ENCODE measurements at regions not wholly inside any gene's neighbourhood (a gene's known extent, or its start where the extent isn't known, plus 50 kb on each side); places are given as distances from the start of the nearest gene placed in this dataset.

DNA sequence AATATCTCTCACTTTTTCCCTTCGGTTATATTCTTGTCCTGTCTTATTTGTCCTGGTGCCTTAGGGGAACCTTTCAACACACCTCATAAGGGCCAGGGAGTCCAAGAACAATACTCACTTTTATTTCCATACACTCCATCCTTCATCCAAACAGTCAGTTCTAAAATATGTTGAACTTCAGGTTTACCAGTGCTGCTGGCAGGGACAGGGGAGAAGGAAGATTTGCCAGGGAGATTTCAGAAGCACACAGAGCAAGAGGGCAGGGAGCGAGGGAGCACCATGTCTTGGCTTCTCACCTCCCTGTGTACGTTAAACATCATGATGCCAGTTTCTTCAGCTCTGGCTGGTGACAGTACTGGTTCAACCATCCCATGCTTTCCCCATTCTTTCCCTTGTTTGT, 631.1 kb upstream of the FAT1 start:
- Histone ChIP-seq H3K27me3 (replicated peaks in 2 of 5; ENCODE audit: control insufficient read depth in 4 of 5, insufficient read depth in 5 of 5, low read length in 4 of 5) (no peaks in the 10 kb centered on the region), H3K4me3 (ENCODE audit: control insufficient read depth in 1 of 7, extremely low read depth in 1 of 7, insufficient read depth in 4 of 7, low read depth in 2 of 7, low read length in 6 of 7) (no peak overlapping the region), H3K36me3 (ENCODE audit: control insufficient read depth in 4 of 4, insufficient read depth in 4 of 4, low read length in 3 of 4) (no peaks in the 10 kb centered on the region), H3K27ac (ENCODE audit: insufficient read depth in 1 of 2, low read depth in 1 of 2, low read length in 2 of 2, poor library complexity in 1 of 2, severe bottlenecking in 2 of 2) (no peak overlapping the region), H3K4me1 (ENCODE audit: control extremely low read depth in 1 of 4, control insufficient read depth in 4 of 4, insufficient read depth in 4 of 4, low read length in 3 of 4) (no peaks in the 10 kb centered on the region), H3K9me3 (ENCODE audit: control extremely low read depth in 1 of 5, control insufficient read depth in 4 of 5, insufficient read depth in 2 of 5, low read depth in 1 of 5, low read length in 4 of 5) (no peaks in the 10 kb centered on the region)
- ChIA-PET POLR2A (no interaction called here), CTCF (no interaction called here)
- 83% methylated on average over 3 of the region's 3 CpGs for WGBS (ENCODE audit: insufficient coverage)
- no peak for DNase-seq

DNA sequence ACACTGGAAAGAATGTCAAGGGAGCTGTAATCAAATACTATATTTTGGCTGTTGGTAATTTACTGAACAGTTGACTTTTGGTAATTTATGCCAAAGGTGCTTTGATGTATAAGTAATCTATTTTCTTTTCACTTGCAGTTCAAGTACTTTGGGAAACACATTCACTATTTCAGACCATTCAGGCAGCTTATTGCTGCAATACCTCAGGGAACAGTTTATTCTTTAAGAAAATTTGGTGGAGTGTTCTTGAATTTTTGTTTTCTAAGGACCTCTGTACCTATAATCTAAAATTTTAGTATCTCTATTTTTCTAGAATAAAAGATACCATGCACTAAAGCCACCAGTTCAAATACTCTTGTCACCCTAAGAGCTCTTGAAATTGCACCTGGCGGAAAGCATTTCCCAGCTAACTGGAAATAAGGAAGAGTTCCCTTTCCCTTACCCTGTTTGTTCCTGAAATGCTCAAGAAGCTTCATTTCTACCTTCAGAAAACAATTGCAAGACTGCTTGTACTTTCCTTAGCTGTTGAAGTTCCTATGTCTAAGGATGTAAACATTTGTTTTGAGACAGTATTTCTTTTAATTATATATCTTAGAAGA, 633.5 kb upstream of the FAT1 start:
- H3K4me1 ChIP-seq (ENCODE audit: control extremely low read depth in 1 of 4, control insufficient read depth in 4 of 4, insufficient read depth in 4 of 4, low read length in 3 of 4) = no peaks in the 10 kb centered on the region
- CTCF ChIA-PET = no interaction called here
- DNase-seq = no peak
- WGBS (ENCODE audit: insufficient coverage) = 100% methylated on average over 1 of the region's 1 CpG
- H3K27ac ChIP-seq (ENCODE audit: insufficient read depth in 1 of 2, low read depth in 1 of 2, low read length in 2 of 2, poor library complexity in 1 of 2, severe bottlenecking in 2 of 2) = no peak overlapping the region
- no peaks in the 10 kb centered on the region for H3K9me3 ChIP-seq (ENCODE audit: control extremely low read depth in 1 of 5, control insufficient read depth in 4 of 5, insufficient read depth in 2 of 5, low read depth in 1 of 5, low read length in 4 of 5)
- POLR2A ChIA-PET = no interaction called here
- no peak overlapping the region for H3K4me3 ChIP-seq (ENCODE audit: control insufficient read depth in 1 of 7, extremely low read depth in 1 of 7, insufficient read depth in 4 of 7, low read depth in 2 of 7, low read length in 6 of 7)
- no peaks in the 10 kb centered on the region for H3K27me3 ChIP-seq (replicated peaks in 2 of 5; ENCODE audit: control insufficient read depth in 4 of 5, insufficient read depth in 5 of 5, low read length in 4 of 5)
- no peaks in the 10 kb centered on the region for H3K36me3 ChIP-seq (ENCODE audit: control insufficient read depth in 4 of 4, insufficient read depth in 4 of 4, low read length in 3 of 4)

DNA sequence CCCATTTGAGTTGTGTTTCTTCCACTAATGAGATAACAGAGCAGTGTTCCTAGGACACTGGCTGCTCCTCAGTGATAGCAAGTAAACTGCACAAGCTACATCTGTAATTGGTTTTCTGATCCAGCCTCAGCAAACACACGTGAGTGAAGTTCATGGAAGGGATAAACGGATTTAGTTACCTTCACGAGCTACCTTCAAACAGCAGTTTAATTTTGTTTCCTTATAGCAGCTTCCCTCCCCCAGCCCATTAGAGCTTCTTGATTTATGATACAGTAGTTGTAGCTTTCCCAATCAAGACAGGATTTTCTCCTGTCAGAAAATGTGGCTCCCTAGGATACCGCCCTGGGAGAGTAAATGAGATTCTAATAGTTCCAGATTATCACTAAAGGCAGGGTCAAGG, 634.2 kb upstream of the FAT1 start:
- Histone ChIP-seq H3K27ac (ENCODE audit: insufficient read depth in 1 of 2, low read depth in 1 of 2, low read length in 2 of 2, poor library complexity in 1 of 2, severe bottlenecking in 2 of 2) (no peak overlapping the region), H3K9me3 (ENCODE audit: control extremely low read depth in 1 of 5, control insufficient read depth in 4 of 5, insufficient read depth in 2 of 5, low read depth in 1 of 5, low read length in 4 of 5) (no peaks in the 10 kb centered on the region), H3K4me3 (ENCODE audit: control insufficient read depth in 1 of 7, extremely low read depth in 1 of 7, insufficient read depth in 4 of 7, low read depth in 2 of 7, low read length in 6 of 7) (no peak overlapping the region), H3K27me3 (replicated peaks in 2 of 5; ENCODE audit: control insufficient read depth in 4 of 5, insufficient read depth in 5 of 5, low read length in 4 of 5) (no peaks in the 10 kb centered on the region), H3K36me3 (ENCODE audit: control insufficient read depth in 4 of 4, insufficient read depth in 4 of 4, low read length in 3 of 4) (no peaks in the 10 kb centered on the region), H3K4me1 (ENCODE audit: control extremely low read depth in 1 of 4, control insufficient read depth in 4 of 4, insufficient read depth in 4 of 4, low read length in 3 of 4) (no peaks in the 10 kb centered on the region)
- ChIA-PET POLR2A (no interaction called here), CTCF (no interaction called here)
- no peak for DNase-seq
- WGBS (ENCODE audit: insufficient coverage) = no CpG with 5 or more reads among the region's 4 CpGs

DNA sequence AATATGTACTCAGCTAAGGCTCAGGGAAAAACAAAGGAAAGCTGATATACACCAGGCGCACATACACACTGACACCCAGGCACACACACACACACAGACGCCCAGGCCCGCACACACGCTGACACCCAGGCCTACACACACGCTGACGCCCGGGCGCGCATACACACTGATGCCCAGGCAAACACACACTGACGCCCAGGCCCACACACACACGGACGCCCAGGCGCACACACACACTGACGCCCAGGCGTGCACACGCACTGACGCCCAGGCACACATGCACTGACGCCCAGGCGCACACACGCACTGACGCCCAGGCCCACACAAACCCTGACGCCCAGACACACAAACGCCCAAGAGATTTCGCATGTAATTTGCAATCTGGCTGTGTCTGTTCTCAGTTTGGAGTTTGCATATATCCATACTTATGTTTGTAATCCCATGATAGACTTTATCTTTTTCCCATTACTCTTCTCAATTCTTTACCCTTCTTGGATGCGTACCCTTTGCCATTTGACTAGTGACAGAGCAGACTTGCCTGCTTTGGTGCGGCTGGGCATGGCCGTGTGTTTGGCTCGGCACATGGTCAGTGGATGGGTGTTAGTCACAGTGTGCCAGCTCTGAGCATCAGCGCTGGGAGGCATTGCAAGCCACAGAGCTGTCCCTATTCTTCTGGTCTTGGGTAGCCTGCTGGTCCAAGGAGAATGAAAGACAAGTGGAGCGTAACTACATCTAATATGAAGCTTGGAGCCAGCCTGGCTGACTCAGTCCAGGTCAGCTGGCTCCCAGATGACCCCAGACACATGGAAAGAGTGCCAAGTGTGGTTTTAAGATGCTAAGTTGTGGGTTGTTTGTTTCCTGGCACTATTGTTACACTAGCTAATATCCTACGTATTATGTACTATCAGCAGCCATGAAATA, 632.4 kb upstream of the ZFP42 start:
- H3K4me3 ChIP-seq (ENCODE audit: control insufficient read depth in 1 of 7, extremely low read depth in 1 of 7, insufficient read depth in 4 of 7, low read depth in 2 of 7, low read length in 6 of 7) = no peak overlapping the region
- POLR2A ChIA-PET = no interaction called here

DNA sequence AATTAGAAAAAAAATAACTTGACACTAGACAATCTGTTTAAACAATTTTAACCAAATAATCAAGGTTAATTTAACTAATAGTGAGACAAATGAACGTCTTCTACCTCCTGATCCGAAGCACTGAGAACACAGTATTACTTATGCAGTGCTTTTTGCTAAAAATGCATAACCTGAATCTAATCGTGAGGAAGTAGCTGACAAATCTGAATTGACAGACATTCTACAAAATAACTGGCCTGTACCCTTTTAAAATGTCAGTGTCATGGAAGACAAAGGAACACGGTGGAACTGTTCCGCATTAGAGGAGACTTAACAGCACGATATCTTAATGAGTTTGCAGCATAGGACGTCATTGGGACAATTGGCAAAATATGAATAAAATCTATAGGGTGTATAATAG, 631.2 kb upstream of the ZFP42 start:
- Histone ChIP-seq H3K4me1 (ENCODE audit: control extremely low read depth in 1 of 4, control insufficient read depth in 4 of 4, insufficient read depth in 4 of 4, low read length in 3 of 4) (no peaks in the 10 kb centered on the region), H3K4me3 (ENCODE audit: control insufficient read depth in 1 of 7, extremely low read depth in 1 of 7, insufficient read depth in 4 of 7, low read depth in 2 of 7, low read length in 6 of 7) (no peak overlapping the region), H3K27ac (ENCODE audit: insufficient read depth in 1 of 2, low read depth in 1 of 2, low read length in 2 of 2, poor library complexity in 1 of 2, severe bottlenecking in 2 of 2) (no peak overlapping the region), H3K36me3 (ENCODE audit: control insufficient read depth in 4 of 4, insufficient read depth in 4 of 4, low read length in 3 of 4) (no peaks in the 10 kb centered on the region), H3K9me3 (ENCODE audit: control extremely low read depth in 1 of 5, control insufficient read depth in 4 of 5, insufficient read depth in 2 of 5, low read depth in 1 of 5, low read length in 4 of 5) (no peaks in the 10 kb centered on the region), H3K27me3 (replicated peaks in 2 of 5; ENCODE audit: control insufficient read depth in 4 of 5, insufficient read depth in 5 of 5, low read length in 4 of 5) (no peaks in the 10 kb centered on the region)
- CTCF ChIA-PET = no interaction called here
- POLR2A ChIA-PET = no interaction called here
- DNase-seq = no peak
- WGBS (ENCODE audit: insufficient coverage) = 83% methylated on average over 4 of the region's 7 CpGs

More for the DNA sequence above, 632.4 kb upstream of the ZFP42 start:
- H3K27me3 ChIP-seq (replicated peaks in 2 of 5; ENCODE audit: control insufficient read depth in 4 of 5, insufficient read depth in 5 of 5, low read length in 4 of 5) = no peaks in the 10 kb centered on the region
- CTCF ChIA-PET = no interaction called here
- H3K36me3 ChIP-seq (ENCODE audit: control insufficient read depth in 4 of 4, insufficient read depth in 4 of 4, low read length in 3 of 4) = no peaks in the 10 kb centered on the region
- no peak overlapping the region for H3K27ac ChIP-seq (ENCODE audit: insufficient read depth in 1 of 2, low read depth in 1 of 2, low read length in 2 of 2, poor library complexity in 1 of 2, severe bottlenecking in 2 of 2)
- no peaks in the 10 kb centered on the region for H3K9me3 ChIP-seq (ENCODE audit: control extremely low read depth in 1 of 5, control insufficient read depth in 4 of 5, insufficient read depth in 2 of 5, low read depth in 1 of 5, low read length in 4 of 5)
- H3K4me1 ChIP-seq (ENCODE audit: control extremely low read depth in 1 of 4, control insufficient read depth in 4 of 4, insufficient read depth in 4 of 4, low read length in 3 of 4) = no peaks in the 10 kb centered on the region
- no peak for DNase-seq
- WGBS (ENCODE audit: insufficient coverage) = 92% methylated on average over 17 of the region's 31 CpGs

DNA sequence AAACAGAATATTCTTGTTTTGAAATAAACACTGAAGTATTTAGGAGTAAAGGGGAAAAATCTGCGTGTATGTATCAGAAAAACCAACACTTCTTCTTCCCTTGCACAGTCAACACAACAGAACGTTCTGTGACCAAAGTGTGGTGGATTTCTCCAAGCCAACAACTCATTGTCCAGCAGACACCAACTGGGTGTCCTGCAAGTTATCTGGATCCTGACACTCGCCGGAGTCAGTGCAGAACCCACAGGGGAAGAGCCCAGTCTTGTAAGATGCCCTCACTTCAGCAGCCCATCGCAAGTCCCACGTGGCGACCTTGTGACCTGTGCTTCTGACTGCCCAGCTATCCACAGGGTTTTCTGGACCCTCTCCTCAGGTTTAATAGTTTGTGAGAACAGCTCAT, 630.7 kb upstream of the ZFP42 start:
- Histone ChIP-seq H3K4me1 (ENCODE audit: control extremely low read depth in 1 of 4, control insufficient read depth in 4 of 4, insufficient read depth in 4 of 4, low read length in 3 of 4) (no peaks in the 10 kb centered on the region), H3K9me3 (ENCODE audit: control extremely low read depth in 1 of 5, control insufficient read depth in 4 of 5, insufficient read depth in 2 of 5, low read depth in 1 of 5, low read length in 4 of 5) (no peaks in the 10 kb centered on the region), H3K27ac (ENCODE audit: insufficient read depth in 1 of 2, low read depth in 1 of 2, low read length in 2 of 2, poor library complexity in 1 of 2, severe bottlenecking in 2 of 2) (no peak overlapping the region), H3K4me3 (ENCODE audit: control insufficient read depth in 1 of 7, extremely low read depth in 1 of 7, insufficient read depth in 4 of 7, low read depth in 2 of 7, low read length in 6 of 7) (no peak overlapping the region), H3K36me3 (ENCODE audit: control insufficient read depth in 4 of 4, insufficient read depth in 4 of 4, low read length in 3 of 4) (no peaks in the 10 kb centered on the region), H3K27me3 (replicated peaks in 2 of 5; ENCODE audit: control insufficient read depth in 4 of 5, insufficient read depth in 5 of 5, low read length in 4 of 5) (no peaks in the 10 kb centered on the region)
- POLR2A ChIA-PET = no interaction called here
- DNase-seq = no peak
- 84% methylated on average over 3 of the region's 7 CpGs for WGBS (ENCODE audit: insufficient coverage)
- CTCF ChIA-PET = no interaction called here

DNA sequence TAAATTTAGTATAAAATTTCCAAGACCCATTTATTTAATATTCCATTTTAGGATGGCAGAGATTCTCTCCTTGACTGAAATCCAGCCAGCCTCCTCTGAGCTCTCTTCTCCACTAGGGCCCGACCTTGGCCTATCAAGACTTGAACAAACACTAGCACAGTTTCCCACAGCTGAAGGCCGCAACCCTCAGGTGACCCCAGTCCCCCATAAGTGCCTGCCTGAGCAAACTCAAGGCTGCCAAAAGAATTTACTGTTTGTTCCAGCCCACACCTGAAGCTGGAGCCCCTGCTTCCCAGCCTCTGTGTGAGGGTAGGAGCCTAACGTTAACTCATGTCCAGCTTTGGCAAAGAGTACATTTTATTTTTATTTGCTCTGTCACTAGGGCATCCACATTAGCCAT, 629.0 kb upstream of the ZFP42 start:
- H3K36me3 ChIP-seq (ENCODE audit: control insufficient read depth in 4 of 4, insufficient read depth in 4 of 4, low read length in 3 of 4) = no peaks in the 10 kb centered on the region
- H3K4me1 ChIP-seq (ENCODE audit: control extremely low read depth in 1 of 4, control insufficient read depth in 4 of 4, insufficient read depth in 4 of 4, low read length in 3 of 4) = no peaks in the 10 kb centered on the region
- H3K27me3 ChIP-seq (replicated peaks in 2 of 5; ENCODE audit: control insufficient read depth in 4 of 5, insufficient read depth in 5 of 5, low read length in 4 of 5) = no peaks in the 10 kb centered on the region
- H3K27ac ChIP-seq (ENCODE audit: insufficient read depth in 1 of 2, low read depth in 1 of 2, low read length in 2 of 2, poor library complexity in 1 of 2, severe bottlenecking in 2 of 2) = no peak overlapping the region
- ChIA-PET CTCF (no interaction called here), POLR2A (no interaction called here)
- WGBS (ENCODE audit: insufficient coverage) = 90% methylated on average over 2 of the region's 3 CpGs
- no peak for DNase-seq
- no peak overlapping the region for H3K4me3 ChIP-seq (ENCODE audit: control insufficient read depth in 1 of 7, extremely low read depth in 1 of 7, insufficient read depth in 4 of 7, low read depth in 2 of 7, low read length in 6 of 7)
- H3K9me3 ChIP-seq (ENCODE audit: control extremely low read depth in 1 of 5, control insufficient read depth in 4 of 5, insufficient read depth in 2 of 5, low read depth in 1 of 5, low read length in 4 of 5) = no peaks in the 10 kb centered on the region
